GM23248 (cell line): ENCODE measurements at regions not wholly inside any gene's neighbourhood (a gene's known extent, or its start where the extent isn't known, plus 50 kb on each side); places are given as distances from the start of the nearest gene placed in this dataset.

Experiments used
- DNase-seq: peaks from one replicate; pipeline ENCODE4 v3.0.0-alpha.2; 2015
- H2AFZ ChIP-seq: fragments of 200-600 bp; sonication (generic); 2 replicates; pipeline ENCODE4 v1.6.1; 2016; ENCODE audit warnings: antibody characterized with exemption
- H3F3A ChIP-seq: fragments of 200-600 bp; sonication (generic); 2 replicates; pipeline ENCODE4 v1.6.1; 2016; ENCODE audit warnings: mild to moderate bottlenecking, antibody characterized with exemption, mixed run types; ENCODE audit not compliant: insufficient read depth
- H3K27ac ChIP-seq: fragments of 200-600 bp; sonication (generic); 2 replicates; pipeline ENCODE4 v1.5.1; 2016; ENCODE audit warnings: mild to moderate bottlenecking
- H3K27me3 ChIP-seq: fragments of 200-600 bp; sonication (generic); replicated peaks from 2 replicates; pipeline ENCODE4 v1.6.1; 2016; ENCODE audit warnings: mild to moderate bottlenecking; ENCODE audit not compliant: insufficient read depth
- H3K36me3 ChIP-seq: fragments of 200-600 bp; sonication (generic); 2 replicates; pipeline ENCODE4 v1.6.1; 2016; ENCODE audit warnings: low read depth, mild to moderate bottlenecking
- H3K4me1 ChIP-seq: fragments of 200-600 bp; sonication (generic); 2 replicates; pipeline ENCODE4 v1.6.1; 2016; ENCODE audit warnings: mild to moderate bottlenecking; ENCODE audit not compliant: insufficient read depth
- H3K4me2 ChIP-seq: fragments of 200-600 bp; sonication (generic); one replicate; pipeline ENCODE4 v1.6.1; 2016; ENCODE audit warnings: mild to moderate bottlenecking; ENCODE audit not compliant: unreplicated experiment
- H3K4me3 ChIP-seq: fragments of 200-600 bp; sonication (generic); 2 replicates; pipeline ENCODE4 v1.5.1; 2016; ENCODE audit warnings: mild to moderate bottlenecking
- H3K79me2 ChIP-seq: fragments of 200-600 bp; sonication (generic); 2 replicates; pipeline ENCODE4 v1.6.1; 2016; ENCODE audit warnings: mild to moderate bottlenecking; ENCODE audit not compliant: insufficient read depth
- H3K9ac ChIP-seq: fragments of 200-600 bp; sonication (generic); 2 replicates; pipeline ENCODE4 v1.6.1; 2016; ENCODE audit warnings: mild to moderate bottlenecking
- H3K9me2 ChIP-seq: fragments of 200-600 bp; sonication (generic); 2 replicates; pipeline ENCODE4 v1.6.1; 2016; ENCODE audit warnings: mixed run types, mild to moderate bottlenecking, moderate library complexity; ENCODE audit not compliant: insufficient read depth
- H3K9me3 ChIP-seq: fragments of 200-600 bp; sonication (generic); one replicate; pipeline ENCODE4 v1.6.1; 2017; ENCODE audit warnings: low read depth
- H4K20me1 ChIP-seq: fragments of 200-600 bp; sonication (generic); 2 replicates; pipeline ENCODE4 v1.6.0; 2016; ENCODE audit not compliant: insufficient read depth
- EZH2 ChIP-seq: fragments of 200-600 bp; sonication (generic); IDR thresholded peaks from 2 replicates; pipeline ENCODE4 v1.6.1; 2018; ENCODE audit warnings: antibody characterized with exemption, mild to moderate bottlenecking; ENCODE audit not compliant: insufficient read depth, poor library complexity, severe bottlenecking
- EZH2phosphoT487 ChIP-seq: fragments of 200-600 bp; sonication (generic); IDR thresholded peaks from 2 replicates; pipeline ENCODE4 v1.6.1; 2018; ENCODE audit warnings: antibody characterized with exemption, moderate library complexity, mild to moderate bottlenecking, low read depth; ENCODE audit not compliant: insufficient read depth
- WGBS, 2 experiments: methylation state at CpG; one replicate each; pipeline ENCODE4 v1.1.6; 2015 to 2017; ENCODE audit warnings: low lambda C conversion rate in 2 of 2, low coverage in 1 of 2; ENCODE audit errors: missing lambda C conversion rate in 2 of 2; 5-methylcytosine and 5-hydroxymethylcytosine counted together
- in situ Hi-C: fragments of 300-500 bp; cut with MboI; formaldehyde crosslinking; loops from 2 replicates; pipeline ENCODE4 v1.15.0; 2020

DNA sequence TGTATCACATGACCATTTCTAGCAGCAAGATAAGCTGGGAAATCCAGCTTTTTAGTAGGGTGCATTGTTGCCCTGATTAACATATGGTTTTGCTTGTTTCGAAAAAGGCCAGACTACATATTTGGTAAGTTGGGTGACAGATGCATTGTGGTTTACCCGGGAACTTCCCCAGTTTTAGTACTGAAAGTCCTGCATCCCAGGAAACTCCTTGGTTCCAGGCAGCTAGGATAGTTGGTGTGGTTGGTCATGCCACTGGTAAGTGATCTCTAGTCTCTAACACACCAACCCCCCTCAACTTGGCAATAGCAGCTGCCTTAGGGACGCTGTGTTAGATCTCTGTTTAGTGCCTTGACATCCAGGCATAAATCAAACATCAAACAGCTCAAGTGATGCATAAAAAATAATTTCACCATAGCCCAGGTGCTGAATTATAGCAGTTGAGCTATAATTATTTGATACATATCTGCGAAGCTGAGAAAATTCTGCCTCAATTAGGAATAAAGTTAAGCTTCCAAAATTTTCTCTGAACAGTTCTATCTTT lies 216.5 kb downstream of the TFAP2C start:
- no peaks in the 10 kb centered on the region for H3K9me3 ChIP-seq
- TF ChIP-seq EZH2 (no peak), EZH2phosphoT487 (no peak)
- in situ Hi-C loops = no loop called here
- H3K79me2 ChIP-seq = no peaks in the 10 kb centered on the region
- H3K9me2 ChIP-seq = no peaks in the 10 kb centered on the region
- no peak overlapping the region for H3K9ac ChIP-seq
- H4K20me1 ChIP-seq = no peaks in the 10 kb centered on the region
- H3K27me3 ChIP-seq = peaks cover 13% of the 10 kb centered on the region
- no peak overlapping the region for H3K4me2 ChIP-seq
- H3K27ac ChIP-seq = no peak overlapping the region
- WGBS, 2 experiments = 65 to 71% methylated on average over 4 of the region's 4 CpGs
- DNase-seq = no peak
- H3F3A ChIP-seq = no peaks in the 10 kb centered on the region
- no peak overlapping the region for H3K4me3 ChIP-seq
- H3K36me3 ChIP-seq = no peaks in the 10 kb centered on the region
- H3K4me1 ChIP-seq = no peaks in the 10 kb centered on the region
- H2AFZ ChIP-seq = no peak overlapping the region

DNA sequence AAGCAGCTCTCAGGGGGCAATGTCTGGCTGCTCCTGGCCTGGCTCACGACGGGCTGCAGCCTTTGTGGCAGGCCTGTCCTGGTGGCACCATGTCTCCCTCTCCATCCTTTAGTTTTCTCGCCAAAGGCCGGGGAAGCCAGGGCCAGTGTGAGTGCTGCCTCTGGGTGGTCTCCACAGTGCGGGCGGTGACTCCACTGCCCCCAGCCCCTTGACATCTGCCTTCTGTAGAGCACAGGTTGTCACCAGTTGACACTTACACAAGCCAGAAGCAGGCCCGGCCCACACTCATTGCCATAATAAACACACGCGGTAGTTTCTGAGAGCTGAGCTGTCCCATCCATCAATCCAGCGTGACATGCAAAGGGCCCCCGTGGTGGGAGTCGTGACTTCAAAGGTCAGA lies 219.5 kb downstream of the TFAP2C start:
- in situ Hi-C loops = no loop called here
- Histone ChIP-seq H3K4me2 (no peak overlapping the region), H4K20me1 (no peaks in the 10 kb centered on the region), H2AFZ (no peak overlapping the region), H3K27me3 (no peaks in the 10 kb centered on the region; the same call in 1 of the 2 replicates), H3K9ac (no peak overlapping the region), H3K9me3 (no peaks in the 10 kb centered on the region), H3K9me2 (no peaks in the 10 kb centered on the region), H3K36me3 (no peaks in the 10 kb centered on the region), H3F3A (no peaks in the 10 kb centered on the region), H3K27ac (no peak overlapping the region), H3K4me3 (no peak overlapping the region), H3K4me1 (no peaks in the 10 kb centered on the region), H3K79me2 (no peaks in the 10 kb centered on the region)
- 74% methylated on average over 12 of the region's 12 CpGs for WGBS, 2 experiments
- TF ChIP-seq EZH2phosphoT487 (no peak), EZH2 (no peak)
- no peak for DNase-seq

DNA sequence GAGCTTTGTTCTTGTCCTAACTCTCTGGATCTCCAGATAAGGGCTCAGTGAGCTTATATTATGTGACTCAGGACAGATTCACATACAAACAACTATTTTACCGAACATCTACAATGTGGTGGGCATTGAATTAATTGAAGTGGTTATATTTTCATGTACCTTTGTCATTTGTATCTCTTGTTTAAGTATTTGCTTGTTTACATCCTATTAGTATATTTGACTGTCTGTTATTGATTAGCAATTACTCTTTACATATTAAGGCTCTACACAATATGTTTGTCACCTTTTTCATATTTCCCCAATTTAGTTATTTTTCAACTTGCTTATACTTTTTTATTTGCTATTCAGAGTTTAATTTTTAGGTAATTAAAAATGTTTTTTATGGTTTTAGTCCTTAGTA lies 222.4 kb downstream of the TFAP2C start:
- H3K4me2 ChIP-seq = no peak overlapping the region
- H3K27ac ChIP-seq = no peak overlapping the region
- H3K4me1 ChIP-seq = no peaks in the 10 kb centered on the region
- no peaks in the 10 kb centered on the region for H3K9me3 ChIP-seq
- H4K20me1 ChIP-seq = no peaks in the 10 kb centered on the region
- 83 to 85% methylated on average over 1 of the region's 1 CpG for WGBS, 2 experiments
- no peak for DNase-seq
- H3K9ac ChIP-seq = no peak overlapping the region
- no peak overlapping the region for H3K4me3 ChIP-seq
- TF ChIP-seq EZH2phosphoT487 = no peak
- TF ChIP-seq EZH2 = no peak
- no peaks in the 10 kb centered on the region for H3K9me2 ChIP-seq
- no peaks in the 10 kb centered on the region for H3F3A ChIP-seq
- in situ Hi-C loops = no loop called here
- H2AFZ ChIP-seq = no peak overlapping the region
- no peaks in the 10 kb centered on the region for H3K27me3 ChIP-seq
- no peaks in the 10 kb centered on the region for H3K36me3 ChIP-seq
- H3K79me2 ChIP-seq = no peaks in the 10 kb centered on the region

DNA sequence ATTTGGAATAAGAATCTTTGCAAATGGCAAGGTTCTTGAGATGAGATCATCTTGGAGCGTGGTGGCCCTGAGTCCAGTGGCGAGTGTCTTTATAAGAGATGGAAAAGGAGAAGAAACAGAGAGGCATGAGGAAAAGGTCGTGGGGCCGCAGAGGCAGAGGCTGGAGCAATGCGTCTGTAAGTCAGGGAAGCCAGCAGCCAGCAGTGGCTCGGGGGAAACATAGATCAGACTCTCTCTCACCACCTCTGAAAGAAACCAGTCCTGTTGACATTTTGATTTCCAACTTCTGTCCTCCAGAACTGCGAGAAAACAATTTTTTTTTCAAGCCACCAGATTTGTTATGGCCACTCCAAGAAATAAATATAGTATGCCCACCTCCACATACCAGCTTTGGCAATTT lies 226.6 kb downstream of the TFAP2C start:
- Histone ChIP-seq H3K36me3 (no peaks in the 10 kb centered on the region), H3K9me2 (no peaks in the 10 kb centered on the region), H3K9ac (no peak overlapping the region), H3F3A (no peaks in the 10 kb centered on the region), H3K4me3 (no peak overlapping the region), H2AFZ (no peak overlapping the region), H4K20me1 (no peaks in the 10 kb centered on the region), H3K27me3 (no peaks in the 10 kb centered on the region), H3K79me2 (no peaks in the 10 kb centered on the region), H3K9me3 (no peaks in the 10 kb centered on the region), H3K27ac (no peak overlapping the region), H3K4me1 (no peaks in the 10 kb centered on the region), H3K4me2 (no peak overlapping the region)
- DNase-seq = no peak
- no peak for TF ChIP-seq EZH2phosphoT487
- no peak for TF ChIP-seq EZH2
- WGBS, 2 experiments = 60 to 65% methylated on average over 7 of the region's 7 CpGs
- in situ Hi-C loops = no loop called here

DNA sequence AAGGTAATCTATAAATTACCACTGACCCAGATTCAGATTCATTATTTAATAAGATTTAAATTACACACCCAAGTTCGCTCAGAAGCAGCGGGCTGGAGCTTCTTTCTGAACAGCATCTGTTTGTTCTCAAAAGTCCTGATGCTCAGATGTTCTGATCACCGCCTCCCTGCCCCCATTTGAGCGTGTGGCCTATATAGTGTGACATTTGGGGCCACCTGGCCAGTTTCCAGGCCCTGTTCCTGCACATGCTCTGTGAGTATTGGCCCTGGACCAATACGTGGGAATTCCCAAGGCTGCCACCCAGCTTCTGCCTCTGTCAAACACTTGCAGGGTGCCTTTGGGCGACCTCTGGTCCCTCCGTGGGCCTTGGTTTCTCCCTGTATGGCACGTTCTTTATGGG lies 228.8 kb downstream of the TFAP2C start:
- Histone ChIP-seq H3K9me3 (no peaks in the 10 kb centered on the region), H3K4me3 (no peak overlapping the region), H3K9ac (no peak overlapping the region), H3K79me2 (no peaks in the 10 kb centered on the region), H3K36me3 (no peaks in the 10 kb centered on the region), H3K4me1 (no peaks in the 10 kb centered on the region), H3F3A (no peaks in the 10 kb centered on the region), H4K20me1 (no peaks in the 10 kb centered on the region), H3K27me3 (peaks cover 12% of the 10 kb centered on the region), H3K4me2 (no peak overlapping the region), H3K9me2 (no peaks in the 10 kb centered on the region), H2AFZ (no peak overlapping the region), H3K27ac (no peak overlapping the region)
- DNase-seq = no peak
- in situ Hi-C loops = no loop called here
- 79 to 80% methylated on average over 8 of the region's 8 CpGs for WGBS, 2 experiments
- no peak for TF ChIP-seq EZH2
- TF ChIP-seq EZH2phosphoT487 = no peak
